ENCODE measurements at regions not wholly inside any gene's neighbourhood (a gene's known extent, or its start where the extent isn't known, plus 50 kb on each side); places are given as distances from the start of the nearest gene placed in this dataset.

- peak; percentile 20 to 59 for DNase-seq
- Histone ChIP-seq H3K4me1 (peaks cover 4 to 98% (median 69%) of the 10 kb centered on the region in 4 donors), H3K27me3 (no peaks in the 10 kb centered on the region), H3K36me3 (peaks cover 0 to 7% (median 0%) of the 10 kb centered on the region in 3 donors), H3K4me3 (peak overlapping the region; percentile 2 to 3), H3K9me3 (no peaks in the 10 kb centered on the region), H3K27ac (peak overlapping the region; percentile 99 to 100)
- TF ChIP-seq CTCF (IDR thresholded peaks at IDR 0.05), result no peak
- intact Hi-C loops (cut with DNase I; ENCODE audit: low total_unique reads), result no loop called here
These were observed 86.1 kb upstream of the WNT7B start for GRCh38 chr22:46062971-46063631.

GRCh38 chr22:46063846-46064227 is 86.5 kb upstream of the PPARA start:
- TF ChIP-seq CTCF (IDR thresholded peaks at IDR 0.05), result no peak
- H3K36me3 ChIP-seq, result peaks cover 0 to 7% (median 0%) of the 10 kb centered on the region in 3 donors
- no peaks in the 10 kb centered on the region for H3K27me3 ChIP-seq
- H3K4me3 ChIP-seq, result peak overlapping the region; percentile 30 to 39
- DNase-seq, result peak; percentile 21 to 66
- H3K9me3 ChIP-seq, result no peaks in the 10 kb centered on the region
- intact Hi-C loops (cut with DNase I; ENCODE audit: low total_unique reads), result no loop called here
- peaks cover 4 to 99% (median 66%) of the 10 kb centered on the region in 4 donors for H3K4me1 ChIP-seq
- peak overlapping the region; percentile 99 to 100 for H3K27ac ChIP-seq

DNA sequence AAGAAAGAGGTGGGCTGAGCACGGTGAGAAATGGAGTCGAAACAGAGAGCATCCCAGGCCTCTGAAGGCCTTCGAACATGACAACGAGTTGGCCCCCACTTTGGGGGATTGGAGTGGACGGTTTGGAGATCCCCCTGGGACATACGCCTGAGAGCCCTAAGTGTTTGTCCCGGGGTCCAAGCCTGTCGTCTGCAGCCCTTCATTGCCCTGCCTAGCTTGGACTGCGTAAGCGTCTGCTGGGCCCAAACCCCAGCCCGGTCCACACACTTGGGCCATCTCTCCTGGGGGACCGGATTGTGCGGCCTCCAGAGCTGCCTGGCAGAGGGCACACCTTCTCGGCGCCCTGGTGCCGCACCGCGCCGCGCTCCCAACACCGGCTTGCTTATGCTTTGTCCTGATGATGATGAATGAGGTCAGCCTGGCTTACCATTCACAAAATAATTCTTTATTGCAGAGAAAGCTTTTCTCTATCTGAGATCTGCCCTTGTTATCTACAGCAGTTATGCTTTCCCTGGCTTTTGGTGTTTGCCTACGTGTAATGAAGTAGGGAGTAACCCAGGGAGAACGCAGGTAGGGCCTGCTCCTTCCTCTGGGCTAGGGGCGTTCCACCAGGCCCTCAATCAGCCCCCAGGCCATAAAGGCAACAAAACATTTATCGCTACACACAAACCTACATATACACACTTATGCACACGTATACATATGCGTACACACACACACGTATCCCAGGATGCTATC is 85.9 kb upstream of the PPARA start:
- no peaks in the 10 kb centered on the region for H3K9me3 ChIP-seq
- peaks cover 4 to 99% (median 63%) of the 10 kb centered on the region in 4 donors for H3K4me1 ChIP-seq
- peak; percentile 25 to 74 for DNase-seq
- intact Hi-C loops (cut with DNase I; ENCODE audit: low total_unique reads), result no loop called here
- H3K36me3 ChIP-seq, result peaks cover 0 to 7% (median 0%) of the 10 kb centered on the region in 3 donors
- peak overlapping the region; percentile 30 to 39 for H3K4me3 ChIP-seq
- no peaks in the 10 kb centered on the region for H3K27me3 ChIP-seq
- no peak for TF ChIP-seq CTCF (IDR thresholded peaks at IDR 0.05)
- peak overlapping the region; percentile 99 to 100 for H3K27ac ChIP-seq

DNA sequence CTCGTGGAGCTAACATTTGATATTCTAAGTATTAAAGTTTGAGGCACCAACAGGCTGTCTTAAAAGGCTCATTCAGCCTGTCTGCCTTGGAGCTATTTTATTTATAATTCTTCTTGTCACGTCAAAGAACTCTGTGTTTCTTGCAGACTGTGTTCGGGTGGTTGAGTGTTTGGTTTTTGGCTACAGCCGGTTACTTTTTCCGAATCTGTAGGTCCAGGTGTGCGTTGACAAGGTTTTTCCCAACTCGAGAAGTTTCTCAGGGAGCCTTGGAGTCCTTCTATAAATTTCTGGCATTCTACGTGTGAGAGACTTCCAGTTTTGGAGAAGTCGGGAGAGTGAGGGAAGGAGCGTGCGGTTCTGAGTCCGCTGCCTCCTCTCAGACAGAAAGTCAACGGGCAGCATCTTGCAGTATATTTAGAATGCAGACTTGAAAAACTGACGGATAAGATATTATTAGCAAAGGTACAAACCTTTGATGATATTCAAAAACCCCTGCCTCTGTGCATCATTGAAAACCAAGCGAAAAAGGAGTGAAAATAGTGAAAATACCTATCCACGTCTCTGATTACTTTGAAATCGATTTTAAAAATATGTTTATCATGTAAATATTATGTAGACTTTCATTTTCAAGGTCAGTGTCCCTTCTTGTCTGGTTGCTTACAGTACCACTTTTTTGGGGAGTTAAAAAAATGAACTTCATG is 85.2 kb upstream of the PPARA start:
- Histone ChIP-seq H3K9me3 (no peaks in the 10 kb centered on the region), H3K27me3 (no peaks in the 10 kb centered on the region), H3K4me1 (peaks cover 4 to 95% (median 59%) of the 10 kb centered on the region in 4 donors), H3K4me3 (peak overlapping the region; percentile 30 to 39), H3K27ac (peak overlapping the region; percentile 99 to 100), H3K36me3 (peaks cover 0 to 8% (median 0%) of the 10 kb centered on the region in 3 donors)
- TF ChIP-seq CTCF (IDR thresholded peaks at IDR 0.05), result no peak
- peak; percentile 25 to 65 for DNase-seq
- intact Hi-C loops (cut with DNase I; ENCODE audit: low total_unique reads), result no loop called here

DNA sequence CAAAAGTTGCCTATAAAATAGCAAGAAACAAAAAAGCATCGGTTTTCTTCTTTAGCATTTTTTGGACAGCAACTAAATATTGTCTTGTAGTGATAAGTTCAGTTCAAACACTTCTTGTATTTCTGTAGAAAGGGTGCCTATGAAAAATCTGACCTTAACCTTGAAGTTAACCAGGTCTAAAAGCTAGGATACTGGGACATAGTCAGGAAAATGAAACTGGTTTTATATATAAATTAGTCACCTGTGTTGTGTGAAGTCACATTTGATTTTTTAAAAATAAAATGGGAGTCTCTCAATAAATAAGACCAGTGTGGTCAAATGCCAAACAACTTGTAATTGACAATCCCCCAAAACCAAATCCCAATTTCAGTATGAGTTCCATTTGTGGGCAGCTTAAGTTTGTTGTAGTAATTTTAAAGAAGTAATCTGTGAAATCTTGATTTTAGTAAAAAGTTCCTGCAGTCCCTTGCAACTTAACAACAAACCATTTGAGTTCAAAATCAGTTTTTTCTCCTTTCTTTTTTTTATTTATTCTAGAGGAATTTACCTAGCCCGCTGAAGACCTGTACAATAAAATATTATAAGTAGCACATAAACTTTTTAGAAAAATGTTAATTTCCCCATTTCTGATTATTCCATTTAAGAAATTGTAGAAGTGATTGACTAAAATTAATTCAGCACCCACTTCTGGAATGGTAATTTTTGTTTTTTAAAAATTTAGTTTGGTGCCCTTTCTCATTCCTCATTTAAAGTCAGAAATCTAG is 84.5 kb upstream of the PPARA start:
- Histone ChIP-seq H3K4me1 (peaks cover 4 to 88% (median 55%) of the 10 kb centered on the region in 4 donors), H3K36me3 (peaks cover 0 to 15% (median 0%) of the 10 kb centered on the region in 3 donors), H3K9me3 (no peaks in the 10 kb centered on the region), H3K4me3 (peak overlapping the region; percentile 30 to 39), H3K27ac (peak overlapping the region; percentile 99 to 100), H3K27me3 (no peaks in the 10 kb centered on the region)
- no peak for DNase-seq
- TF ChIP-seq CTCF (IDR thresholded peaks at IDR 0.05), result no peak
- intact Hi-C loops (cut with DNase I; ENCODE audit: low total_unique reads), result no loop called here

Measured in tibial artery (tissue), 4 donors.